CD8-positive, alpha-beta memory T cell (primary cell): ENCODE measurements at regions not wholly inside any gene's neighbourhood (a gene's known extent, or its start where the extent isn't known, plus 50 kb on each side); places are given as distances from the start of the nearest gene placed in this dataset.
"Not testable (repeated sequence)": the region's sequence is repeated elsewhere in the genome, so short reads cannot be mapped to it uniquely, and the experiment has no call there.

Experiments
- CTCF ChIA-PET: fragments of 350-600 bp; sonication (Branson Sonifier 250); formaldehyde crosslinking; loops from one replicate; lab custom pipeline; 2021; ENCODE audit warnings: antibody characterized with exemption; lab: Charles Lee
- POLR2A ChIA-PET: fragments of 350-600 bp; sonication (Branson Sonifier 250); formaldehyde crosslinking; loops from one replicate; lab custom pipeline; 2021; ENCODE audit warnings: antibody characterized with exemption; lab: Charles Lee
- DNase-seq, 5 donors: peaks; one replicate each; pipeline versions ENCODE4 v3.0.0 to v3.0.0-alpha.2; 2020 to 2022; ENCODE audit warnings: mixed read lengths in 1 of 5
- H3K27ac ChIP-seq: one replicate; pipeline ENCODE4 v1.7.0; 2013; ENCODE audit warnings: low read depth, mild to moderate bottlenecking, low read length, moderate library complexity
- H3K27me3 ChIP-seq: 2 replicates; pipeline ENCODE4 v1.7.0; 2013; ENCODE audit warnings: low read length, mild to moderate bottlenecking; ENCODE audit not compliant: insufficient read depth, poor library complexity, severe bottlenecking
- H3K36me3 ChIP-seq: 2 replicates; pipeline ENCODE4 v1.7.0; 2013; ENCODE audit warnings: mild to moderate bottlenecking, low read length, moderate library complexity; ENCODE audit not compliant: insufficient read depth
- H3K4me1 ChIP-seq: 2 replicates; pipeline ENCODE4 v1.7.0; 2013; ENCODE audit warnings: mild to moderate bottlenecking, low read length, moderate library complexity; ENCODE audit not compliant: insufficient read depth
- H3K4me3 ChIP-seq: 2 replicates; pipeline ENCODE4 v1.7.0; 2013; ENCODE audit warnings: mild to moderate bottlenecking, low read length
- H3K9me3 ChIP-seq: 2 replicates; pipeline ENCODE4 v1.7.0; 2013; ENCODE audit warnings: mild to moderate bottlenecking, low read length
- H3K27ac Mint-ChIP-seq, 8 donors: one replicate each; pipeline ENCODE4 v1.8.0; 2020 to 2021; ENCODE audit warnings: mixed read lengths in 8 of 8, mild to moderate bottlenecking in 6 of 8, inconsistent platforms in 3 of 8, moderate library complexity in 3 of 8
- H3K27me3 Mint-ChIP-seq, 2 donors: one replicate each; pipeline ENCODE4 v1.8.0; 2020 to 2021; ENCODE audit warnings: mixed read lengths in 2 of 2, mild to moderate bottlenecking in 1 of 2, moderate library complexity in 1 of 2
- H3K36me3 Mint-ChIP-seq, 3 donors: one replicate each; pipeline ENCODE4 v1.8.0; 2020 to 2021; ENCODE audit warnings: mixed read lengths in 3 of 3, inconsistent platforms in 1 of 3, mild to moderate bottlenecking in 1 of 3
- H3K4me1 Mint-ChIP-seq, 3 donors: one replicate each; pipeline ENCODE4 v1.8.0; 2020 to 2021; ENCODE audit warnings: mixed read lengths in 3 of 3, inconsistent platforms in 1 of 3, mild to moderate bottlenecking in 1 of 3
- H3K4me3 Mint-ChIP-seq, 7 donors: one replicate each; pipeline ENCODE4 v1.8.0; 2020 to 2021; ENCODE audit warnings: mixed read lengths in 7 of 7, mild to moderate bottlenecking in 6 of 7, moderate library complexity in 4 of 7, inconsistent platforms in 2 of 7
- H3K9me3 Mint-ChIP-seq, 5 donors: one replicate each; pipeline ENCODE4 v1.8.0; 2020 to 2022; ENCODE audit warnings: mixed read lengths in 5 of 5, mild to moderate bottlenecking in 3 of 5, moderate library complexity in 2 of 5, inconsistent platforms in 1 of 5

- CTCF ChIA-PET, result no interaction called here
- no peak overlapping the region for H3K27ac Mint-ChIP-seq
- H3K36me3 Mint-ChIP-seq, result no peaks in the 10 kb centered on the region
- Histone ChIP-seq H3K9me3 (no peaks in the 10 kb centered on the region), H3K27me3 (no peaks in the 10 kb centered on the region), H3K4me3 (no peak overlapping the region), H3K36me3 (no peaks in the 10 kb centered on the region), H3K4me1 (no peaks in the 10 kb centered on the region), H3K27ac (no peak overlapping the region)
- peaks cover 12 to 31% (median 21%) of the 10 kb centered on the region in 5 donors for H3K9me3 Mint-ChIP-seq
- H3K4me1 Mint-ChIP-seq, result no peaks in the 10 kb centered on the region
- no peak for DNase-seq
- H3K4me3 Mint-ChIP-seq, result no peak overlapping the region
- POLR2A ChIA-PET, result no interaction called here
- no peaks in the 10 kb centered on the region for H3K27me3 Mint-ChIP-seq
Observed at GRCh38 chr16:61149709-61150108, 886.5 kb downstream of the CDH8 start.

GRCh38 chr16:61148930-61149329 lies 887.3 kb downstream of the CDH8 start:
- no peaks in the 10 kb centered on the region for H3K27me3 Mint-ChIP-seq
- Histone ChIP-seq H3K4me1 (no peaks in the 10 kb centered on the region), H3K4me3 (no peak overlapping the region), H3K27me3 (no peaks in the 10 kb centered on the region), H3K27ac (no peak overlapping the region), H3K36me3 (no peaks in the 10 kb centered on the region), H3K9me3 (no peaks in the 10 kb centered on the region)
- ChIA-PET POLR2A (no interaction called here), CTCF (no interaction called here)
- no peaks in the 10 kb centered on the region for H3K36me3 Mint-ChIP-seq
- H3K4me1 Mint-ChIP-seq, result no peaks in the 10 kb centered on the region
- H3K27ac Mint-ChIP-seq, result no peak overlapping the region
- H3K9me3 Mint-ChIP-seq, result peaks cover 16 to 33% (median 23%) of the 10 kb centered on the region in 5 donors
- DNase-seq, result no peak
- no peak overlapping the region for H3K4me3 Mint-ChIP-seq

GRCh38 chr16:61146429-61146828 lies 889.8 kb downstream of the CDH8 start:
- no peak overlapping the region for H3K4me3 Mint-ChIP-seq
- no peaks in the 10 kb centered on the region for H3K36me3 Mint-ChIP-seq
- ChIA-PET POLR2A (no interaction called here), CTCF (no interaction called here)
- Histone ChIP-seq H3K27ac (no peak overlapping the region), H3K4me1 (no peaks in the 10 kb centered on the region), H3K27me3 (no peaks in the 10 kb centered on the region), H3K9me3 (no peaks in the 10 kb centered on the region), H3K4me3 (no peak overlapping the region), H3K36me3 (no peaks in the 10 kb centered on the region)
- H3K4me1 Mint-ChIP-seq, result no peaks in the 10 kb centered on the region
- peaks cover 11 to 43% (median 30%) of the 10 kb centered on the region in 5 donors for H3K9me3 Mint-ChIP-seq
- DNase-seq, result no peak
- no peaks in the 10 kb centered on the region for H3K27me3 Mint-ChIP-seq
- no peak overlapping the region for H3K27ac Mint-ChIP-seq

GRCh38 chr16:61131447-61131846 lies 904.8 kb downstream of the CDH8 start:
- CTCF ChIA-PET, result no interaction called here
- Mint-ChIP-seq H3K9me3 (peaks cover 19 to 34% (median 24%) of the 10 kb centered on the region in 5 donors), H3K4me3 (no peak overlapping the region), H3K36me3 (no peaks in the 10 kb centered on the region), H3K4me1 (no peaks in the 10 kb centered on the region), H3K27me3 (no peaks in the 10 kb centered on the region), H3K27ac (no peak overlapping the region)
- Histone ChIP-seq H3K36me3 (no peaks in the 10 kb centered on the region), H3K27ac (no peak overlapping the region), H3K9me3 (no peaks in the 10 kb centered on the region), H3K27me3 (no peaks in the 10 kb centered on the region), H3K4me3 (no peak overlapping the region), H3K4me1 (no peaks in the 10 kb centered on the region)
- no peak for DNase-seq
- POLR2A ChIA-PET, result no interaction called here

GRCh38 chr16:61128545-61129323 lies 907.5 kb downstream of the CDH8 start:
- H3K27ac ChIP-seq, result no peak overlapping the region
- Mint-ChIP-seq H3K27ac (no peak overlapping the region), H3K4me3 (no peak overlapping the region), H3K27me3 (no peaks in the 10 kb centered on the region), H3K9me3 (peaks cover 19 to 37% (median 31%) of the 10 kb centered on the region in 5 donors), H3K36me3 (no peaks in the 10 kb centered on the region), H3K4me1 (no peaks in the 10 kb centered on the region)
- POLR2A ChIA-PET, result no interaction called here
- peak in 1 of 5 donors; percentile 15 for DNase-seq
- CTCF ChIA-PET, result no interaction called here
- H3K4me1 ChIP-seq, result no peaks in the 10 kb centered on the region
- H3K36me3 ChIP-seq, result no peaks in the 10 kb centered on the region
- H3K4me3 ChIP-seq, result no peak overlapping the region
- H3K9me3 ChIP-seq, result no peaks in the 10 kb centered on the region
- H3K27me3 ChIP-seq, result no peaks in the 10 kb centered on the region

GRCh38 chr16:61105544-61105943 lies 930.7 kb downstream of the CDH8 start:
- peaks cover 16 to 40% (median 25%) of the 10 kb centered on the region in 5 donors for H3K9me3 Mint-ChIP-seq
- no peaks in the 10 kb centered on the region for H3K4me1 ChIP-seq
- DNase-seq, result no peak
- ChIA-PET CTCF (no interaction called here), POLR2A (no interaction called here)
- no peaks in the 10 kb centered on the region for H3K36me3 ChIP-seq
- H3K4me3 ChIP-seq, result no peak overlapping the region
- H3K27ac Mint-ChIP-seq, result no peak overlapping the region
- no peaks in the 10 kb centered on the region for H3K36me3 Mint-ChIP-seq
- H3K27me3 ChIP-seq, result no peaks in the 10 kb centered on the region
- H3K27me3 Mint-ChIP-seq, result no peaks in the 10 kb centered on the region
- no peaks in the 10 kb centered on the region for H3K9me3 ChIP-seq
- no peak overlapping the region for H3K4me3 Mint-ChIP-seq
- H3K27ac ChIP-seq, result no peak overlapping the region
- H3K4me1 Mint-ChIP-seq, result no peaks in the 10 kb centered on the region

GRCh38 chr16:61098505-61098904 lies 937.7 kb downstream of the CDH8 start:
- CTCF ChIA-PET, result no interaction called here
- no peaks in the 10 kb centered on the region for H3K4me1 Mint-ChIP-seq
- no peak overlapping the region for H3K4me3 Mint-ChIP-seq

GRCh38 chr16:61091300-61091699 lies 944.9 kb downstream of the CDH8 start:
- DNase-seq, H3K27me3 ChIP-seq, H3K27ac Mint-ChIP-seq, H3K4me1 ChIP-seq, H3K36me3 Mint-ChIP-seq, H3K36me3 ChIP-seq, H3K9me3 ChIP-seq, H3K4me3 ChIP-seq, H3K27me3 Mint-ChIP-seq, H3K4me1 Mint-ChIP-seq, CTCF ChIA-PET, POLR2A ChIA-PET, H3K4me3 Mint-ChIP-seq, H3K27ac ChIP-seq: not testable (repeated sequence)
- H3K9me3 Mint-ChIP-seq, result peaks cover 24 to 60% (median 36%) of the 10 kb centered on the region in 5 donors

More at GRCh38 chr16:61098505-61098904, 937.7 kb downstream of the CDH8 start:
- DNase-seq, result no peak
- Histone ChIP-seq H3K36me3 (no peaks in the 10 kb centered on the region), H3K9me3 (peaks cover 5% of the 10 kb centered on the region), H3K27ac (no peak overlapping the region), H3K4me1 (no peaks in the 10 kb centered on the region), H3K4me3 (no peak overlapping the region), H3K27me3 (no peaks in the 10 kb centered on the region)
- Mint-ChIP-seq H3K27me3 (no peaks in the 10 kb centered on the region), H3K27ac (no peak overlapping the region), H3K36me3 (no peaks in the 10 kb centered on the region), H3K9me3 (peaks cover 20 to 41% (median 31%) of the 10 kb centered on the region in 5 donors)
- POLR2A ChIA-PET, result no interaction called here
